HG03342 (cell line): ENCODE measurements at regions not wholly inside any gene's neighbourhood (a gene's known extent, or its start where the extent isn't known, plus 50 kb on each side); places are given as distances from the start of the nearest gene placed in this dataset.
"Not testable (repeated sequence)": the region's sequence is repeated elsewhere in the genome, so short reads cannot be mapped to it uniquely, and the experiment has no call there.

Experiments
- ATAC-seq: cut with Tn5 transposase; IDR thresholded peaks from one replicate; pipeline ENCODE4 v1.9.1; 2021; ENCODE audit warnings: mild to moderate bottlenecking, moderate library complexity; ENCODE audit not compliant: unreplicated experiment

DNA sequence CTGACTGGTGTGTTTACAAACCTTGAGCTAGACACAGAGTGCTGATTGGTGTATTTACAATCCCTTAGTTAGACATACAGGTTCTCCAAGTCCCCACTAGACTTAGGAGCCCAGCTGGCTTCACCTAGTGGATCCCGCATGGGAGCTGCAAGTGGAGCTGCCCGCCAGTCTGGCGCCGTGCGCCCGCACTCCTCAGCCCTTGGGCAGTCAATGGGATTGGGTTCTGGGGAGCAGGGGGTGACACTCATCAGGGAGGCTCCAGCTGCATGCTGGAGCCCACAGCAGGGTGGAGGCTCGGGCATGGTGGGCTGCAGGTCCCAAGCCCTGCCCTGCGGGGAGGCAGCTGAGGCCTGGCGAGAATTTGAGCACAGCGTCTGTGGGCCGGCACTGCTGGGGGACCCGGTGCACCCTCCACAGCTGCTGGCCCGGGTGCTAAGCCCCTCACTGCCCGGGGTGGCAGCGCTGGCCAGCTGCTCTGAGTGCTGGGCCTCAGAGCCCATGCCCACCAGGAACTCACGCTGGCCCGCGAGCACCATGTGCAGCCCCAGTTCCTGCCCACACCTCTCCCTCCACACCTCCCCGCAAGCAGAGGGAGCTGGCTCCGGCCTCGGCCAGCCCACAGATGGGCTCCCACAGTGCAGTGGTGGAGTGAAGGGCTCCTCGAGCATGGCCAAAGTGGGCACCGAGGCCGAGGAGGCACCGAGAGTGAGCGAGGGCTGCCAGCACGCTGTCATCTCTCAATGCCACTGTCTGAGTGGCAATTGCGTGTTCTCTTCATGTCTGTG is 290.6 kb upstream of the RGPD4 start:
- not testable (repeated sequence) for ATAC-seq

DNA sequence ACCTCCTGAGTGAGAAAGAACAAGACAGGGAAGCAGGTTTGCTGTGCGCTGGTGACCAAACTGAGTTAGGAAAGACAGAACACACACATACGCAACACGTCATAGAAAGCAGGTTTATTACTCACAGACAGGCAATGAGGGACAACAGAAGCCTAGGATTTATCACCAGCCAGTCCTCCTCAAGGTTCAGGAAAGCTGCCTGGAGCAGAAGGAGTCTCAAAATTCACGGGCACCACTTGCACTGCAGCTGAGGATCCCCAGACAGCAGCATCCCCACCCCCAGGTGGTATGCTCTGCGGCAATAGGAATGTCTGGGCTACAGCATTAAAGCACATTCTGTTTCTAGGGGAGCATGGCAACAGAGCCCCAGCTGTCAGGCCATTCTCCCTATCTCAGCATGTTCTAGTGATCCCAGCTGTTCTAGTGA is 284.4 kb upstream of the RGPD4 start:
- no peak for ATAC-seq

DNA sequence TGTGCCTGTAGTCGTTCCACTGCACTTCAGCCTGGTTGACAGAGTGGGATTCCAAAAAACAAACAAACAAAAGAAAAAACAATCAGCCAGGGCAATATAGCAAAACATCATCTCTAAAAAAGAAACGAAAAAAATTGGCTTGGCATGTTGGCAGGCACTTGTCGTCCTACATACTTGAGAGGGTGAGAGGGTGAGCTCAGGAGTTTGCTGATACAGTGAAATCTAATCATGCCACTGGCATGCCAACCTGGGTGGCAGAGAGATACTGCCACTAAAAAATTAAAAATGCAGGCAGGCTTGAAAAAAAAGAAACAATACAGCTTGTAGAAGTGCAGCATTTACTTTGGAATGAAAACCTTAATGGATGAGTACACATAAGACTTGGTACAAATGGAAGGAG is 282.9 kb upstream of the RGPD4 start:
- ATAC-seq: no peak

DNA sequence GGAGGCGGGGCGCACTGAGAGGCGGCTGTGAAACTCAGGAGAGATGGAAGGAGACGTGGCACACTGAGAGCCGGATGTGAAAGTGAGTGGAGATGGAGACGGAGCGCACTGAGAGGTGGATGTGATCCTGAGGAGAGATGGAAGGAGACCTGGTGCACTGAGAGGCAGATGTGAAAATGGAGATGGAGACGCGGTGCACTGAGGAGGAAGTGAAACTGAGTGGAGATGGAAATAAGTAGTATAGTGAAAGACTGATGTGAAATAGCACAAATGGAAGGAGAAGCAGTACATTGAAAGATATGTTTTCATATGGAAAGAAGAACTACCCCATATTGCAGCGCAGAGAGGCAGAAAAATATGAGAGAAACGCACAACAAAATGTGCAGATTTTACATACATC is 281.6 kb upstream of the RGPD4 start:
- no peak for ATAC-seq

DNA sequence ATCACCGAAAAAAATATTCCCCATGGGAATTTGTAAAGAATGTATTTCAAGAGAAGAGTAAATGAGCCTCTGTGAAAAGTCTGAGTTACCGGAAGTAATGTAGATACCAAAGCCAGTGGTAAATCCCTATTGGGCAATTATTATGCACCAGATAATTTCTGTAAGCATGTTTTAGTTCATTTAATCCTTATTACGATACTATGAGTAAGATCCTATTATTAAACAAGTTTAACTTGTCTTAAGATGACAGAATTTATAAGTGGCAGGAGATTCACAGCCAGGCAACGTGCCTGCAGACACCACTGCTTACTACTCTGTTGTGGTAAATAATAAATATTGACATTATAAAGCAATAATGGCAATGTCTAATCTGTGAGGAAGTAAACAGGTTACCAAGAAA is 280.8 kb upstream of the RGPD4 start:
- ATAC-seq: no peak

DNA sequence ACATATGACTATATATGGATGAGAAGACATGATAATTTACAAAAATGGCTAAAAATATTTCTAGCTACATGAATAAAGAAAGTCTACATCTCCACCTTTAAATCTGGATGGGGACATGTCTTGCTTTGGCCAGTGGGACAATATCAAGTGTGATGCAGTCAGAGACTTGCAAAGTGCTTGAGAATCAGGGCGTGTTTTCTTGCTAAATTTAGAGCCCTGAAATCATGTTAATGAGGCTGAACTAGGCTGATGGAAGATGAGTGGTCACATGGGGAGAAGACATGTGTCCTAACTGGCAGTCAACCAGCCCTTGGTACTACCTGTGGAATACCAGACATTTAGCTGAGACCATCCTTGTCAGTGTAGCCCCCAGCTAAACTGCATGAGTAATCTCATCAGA is 278.5 kb upstream of the RGPD4 start:
- no peak for ATAC-seq

DNA sequence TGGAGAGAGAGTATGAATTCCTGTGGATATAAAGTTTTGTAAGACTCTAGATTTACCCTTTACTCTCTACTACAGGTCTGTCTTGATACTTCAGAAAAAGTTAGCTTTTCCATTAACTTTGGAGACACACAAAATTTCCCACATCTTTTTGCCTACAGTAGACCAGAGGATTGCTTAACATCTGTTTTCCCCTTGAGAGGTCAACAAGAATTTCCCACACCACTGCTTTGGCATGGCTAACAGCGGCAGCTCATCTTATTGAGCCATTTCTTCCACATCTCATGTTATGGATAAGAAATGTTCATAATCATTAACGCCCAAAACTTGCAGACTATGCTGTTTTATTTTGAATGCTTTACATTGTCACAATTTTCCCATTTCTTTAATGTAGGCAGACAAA is 273.6 kb upstream of the RGPD4 start:
- ATAC-seq: no peak

DNA sequence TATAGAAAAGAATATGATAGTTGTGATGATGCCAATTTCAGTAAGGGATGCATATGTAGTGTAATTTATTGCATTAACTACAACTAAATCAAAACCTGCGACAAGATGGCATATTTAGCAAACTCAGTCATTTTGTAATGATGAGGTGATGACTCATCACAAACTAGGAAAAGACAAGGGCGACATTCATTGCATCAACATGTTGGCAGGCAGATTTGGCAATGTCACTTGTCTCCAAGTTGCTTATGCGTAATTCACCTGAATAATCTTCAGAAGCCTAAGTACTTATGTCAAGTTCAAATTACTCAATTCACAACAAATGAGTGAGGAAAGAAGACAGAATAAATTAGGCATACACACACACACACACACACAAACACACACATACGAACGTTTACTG is 273.2 kb upstream of the RGPD4 start:
- no peak for ATAC-seq

DNA sequence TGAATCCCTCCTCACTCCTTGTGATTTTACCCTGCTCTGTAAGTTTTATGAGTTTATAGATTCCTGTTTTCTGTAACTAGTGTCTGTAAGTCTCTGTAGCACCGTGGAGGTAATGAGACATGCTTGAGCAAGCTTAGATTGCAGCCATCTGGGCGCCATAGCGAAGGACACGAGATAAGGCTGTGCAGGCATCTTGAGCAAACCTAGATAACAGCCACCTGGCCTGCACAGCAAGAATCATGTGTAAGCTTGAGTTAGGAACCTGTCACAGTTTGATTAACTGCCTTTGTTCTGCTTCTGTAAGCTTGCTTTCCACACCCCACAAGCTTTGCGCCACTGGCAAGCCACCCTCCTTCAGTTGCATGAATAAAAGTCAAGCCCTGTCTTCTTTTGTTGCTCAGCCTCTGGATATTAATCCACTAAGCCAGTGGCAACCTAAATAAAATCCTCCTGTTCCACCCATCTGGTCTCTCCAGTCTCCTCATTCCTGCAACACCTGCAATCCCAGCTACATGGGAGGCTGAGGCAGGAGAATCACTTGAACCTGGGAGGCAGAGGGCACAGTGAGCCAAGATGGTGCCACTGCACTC is 270.6 kb upstream of the RGPD4 start:
- ATAC-seq: no peak

DNA sequence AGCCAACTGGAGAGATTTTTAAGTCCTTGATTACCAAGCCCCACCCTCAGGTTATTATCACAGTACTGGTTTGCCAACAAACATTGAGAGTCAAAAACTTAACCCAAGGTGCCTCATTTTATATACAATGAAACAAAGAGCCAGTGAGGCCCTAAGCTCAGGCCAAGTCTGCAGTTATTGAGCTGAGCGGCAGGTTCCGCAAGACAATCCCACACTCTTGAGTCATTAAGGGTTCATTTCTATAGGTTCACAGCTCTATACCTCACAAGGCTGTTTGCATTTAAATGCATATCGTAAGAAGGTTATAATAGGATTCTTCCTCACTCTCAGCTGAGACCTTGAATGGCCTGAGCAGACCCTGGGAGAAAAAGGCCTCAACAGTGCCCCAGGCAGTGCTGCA is 268.4 kb upstream of the RGPD4 start:
- no peak for ATAC-seq

DNA sequence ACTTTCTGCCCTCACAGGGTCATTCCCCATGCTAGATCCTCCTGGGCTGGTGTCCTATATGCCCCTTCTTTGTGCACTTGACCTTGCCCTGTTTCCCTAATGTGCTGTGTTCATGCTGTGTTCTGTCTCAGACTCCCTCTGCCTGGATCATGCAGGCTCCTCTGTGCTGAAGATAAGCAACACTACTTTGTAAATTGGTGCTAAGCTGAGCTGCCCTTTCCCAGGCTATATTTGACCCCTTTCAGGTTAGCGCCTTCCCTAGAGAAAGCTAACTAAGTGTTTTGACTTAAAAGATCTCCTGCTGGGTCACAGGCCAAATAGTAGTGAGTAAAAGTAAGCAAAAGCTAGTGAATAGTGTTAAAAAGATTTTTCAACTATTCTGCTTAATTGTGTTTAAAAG is 257.2 kb upstream of the RGPD4 start:
- no peak for ATAC-seq

DNA sequence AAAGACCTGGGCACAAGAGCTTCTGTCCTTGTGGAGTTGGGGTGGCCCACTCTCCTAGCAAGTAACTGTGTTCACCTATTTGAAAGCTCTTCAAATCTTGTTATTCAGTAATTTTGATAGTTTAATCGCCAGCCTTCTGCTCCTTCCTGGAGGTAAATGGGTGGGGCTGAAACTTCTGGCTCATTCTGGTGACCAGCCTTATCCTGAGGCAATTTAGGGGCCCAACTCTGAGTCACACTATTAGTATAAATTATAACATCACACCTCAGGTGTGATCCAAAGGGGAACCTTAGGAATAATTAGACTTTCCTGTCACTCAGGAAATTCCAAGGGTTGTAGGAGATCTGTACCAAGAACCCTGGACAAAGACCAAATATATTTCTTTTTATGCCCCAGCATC is 255.8 kb upstream of the RGPD4 start:
- no peak for ATAC-seq

DNA sequence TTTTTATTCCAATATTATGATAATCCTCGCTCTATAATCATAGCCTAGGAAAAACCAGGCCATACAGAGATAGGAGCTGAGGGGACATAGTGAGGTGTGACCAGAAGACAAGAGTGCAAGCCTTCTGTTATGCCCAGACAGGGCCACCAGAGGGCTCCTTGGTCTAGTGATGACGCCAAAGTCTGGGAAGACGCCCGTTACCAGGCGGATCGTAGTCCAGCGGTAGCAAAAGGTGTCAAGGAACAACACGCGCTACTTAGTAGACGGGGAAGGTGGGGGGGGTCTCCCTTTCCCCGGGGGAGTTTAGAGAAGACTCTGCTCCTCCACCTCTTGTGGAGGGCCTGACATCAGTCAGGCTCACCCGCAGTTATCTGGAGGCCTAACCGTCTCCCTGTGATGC is 253.8 kb upstream of the RGPD4 start:
- ATAC-seq: not testable (repeated sequence)

DNA sequence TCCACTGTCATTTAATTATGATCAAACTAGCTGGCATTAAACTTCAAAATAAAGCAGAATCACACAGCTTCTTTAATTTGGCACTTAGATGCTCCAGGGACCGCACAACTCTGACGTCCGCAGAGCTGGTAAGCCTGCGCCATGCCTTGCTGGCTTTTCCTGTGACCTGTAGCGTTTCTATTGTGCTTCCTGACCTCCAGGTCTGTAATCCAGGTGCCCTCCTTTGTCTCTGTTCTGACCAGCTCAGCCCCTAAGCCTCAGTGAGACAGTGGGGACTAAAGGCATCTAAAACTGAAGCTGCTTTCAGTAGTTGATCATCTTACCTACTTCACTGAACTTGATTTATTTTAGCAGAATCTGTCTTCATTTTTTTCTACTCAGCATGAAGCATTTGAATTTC is 249.7 kb upstream of the RGPD4 start:
- ATAC-seq: no peak

DNA sequence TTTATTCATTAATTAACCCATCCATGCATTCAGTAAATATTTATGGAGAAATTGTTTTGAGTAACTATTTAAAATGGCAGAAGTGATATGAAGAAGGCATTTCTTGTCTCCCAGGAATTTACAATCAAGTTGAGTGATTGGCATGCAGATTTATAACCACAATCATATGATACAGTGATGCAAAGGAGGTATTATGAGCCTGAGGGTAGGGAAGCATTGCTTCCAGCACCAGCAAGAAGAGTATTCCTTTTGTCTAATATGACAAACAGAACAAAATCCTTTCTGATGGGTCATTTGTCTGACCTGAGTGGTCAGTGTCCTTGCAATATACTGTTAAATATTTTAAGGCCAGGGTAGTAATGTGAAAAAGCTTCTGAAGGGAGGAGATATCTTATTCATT is 244.2 kb upstream of the RGPD4 start:
- ATAC-seq: no peak

DNA sequence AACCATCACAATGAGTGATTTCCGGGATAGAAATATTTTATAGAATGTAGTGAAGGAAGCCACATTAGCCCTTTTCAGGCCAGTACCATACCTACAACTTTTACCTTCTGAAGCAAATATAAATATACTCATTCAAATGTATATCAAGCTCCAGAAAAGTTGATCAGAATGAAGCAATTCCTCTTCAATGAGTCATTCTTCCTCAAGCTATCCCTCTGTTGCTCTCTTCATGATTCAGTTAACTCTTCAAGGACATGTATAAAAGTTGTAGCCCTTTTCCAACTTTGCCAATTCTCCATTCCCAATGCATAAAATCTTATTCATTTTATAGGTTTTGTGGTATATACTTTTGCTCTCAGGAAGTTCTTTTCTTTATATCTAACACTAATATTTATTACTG is 242.1 kb upstream of the RGPD4 start:
- no peak for ATAC-seq

DNA sequence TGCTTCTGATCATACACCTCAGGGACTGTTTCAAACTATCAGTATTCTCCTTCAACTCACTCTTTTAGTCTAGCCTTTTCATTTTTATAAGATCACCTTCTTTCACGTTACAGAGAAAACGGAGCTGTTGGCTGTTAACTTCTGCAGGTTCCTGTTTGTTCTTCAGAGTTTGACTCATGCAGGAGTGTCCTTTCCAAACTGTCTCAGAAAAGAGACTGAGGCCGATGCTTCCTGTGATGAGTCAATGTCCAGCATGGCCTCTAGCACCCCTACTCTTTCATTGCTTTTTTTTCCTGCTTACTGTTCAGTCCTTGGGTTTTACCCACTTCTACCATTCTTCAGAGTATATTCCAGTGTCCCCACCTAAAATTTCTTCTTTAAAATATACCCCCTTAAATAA is 240.8 kb upstream of the RGPD4 start:
- no peak for ATAC-seq

DNA sequence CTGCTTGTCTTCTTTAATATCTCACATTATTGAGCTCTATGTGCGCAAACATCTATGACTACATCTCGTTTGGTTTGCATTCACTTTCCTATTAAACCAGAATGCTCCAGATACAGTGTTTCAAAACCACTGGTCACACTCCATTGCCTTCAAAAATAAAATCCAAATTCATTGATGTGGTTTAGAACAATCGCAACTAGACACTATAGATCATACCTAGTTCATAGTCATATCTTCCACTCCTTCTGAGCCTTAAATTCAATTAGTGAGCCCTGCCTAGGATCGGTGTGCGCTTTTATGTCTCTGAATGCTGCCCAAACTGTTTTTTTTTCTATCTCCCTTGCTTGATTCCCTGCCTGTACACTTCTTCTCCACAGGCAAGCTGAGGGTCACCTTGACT is 238.5 kb upstream of the RGPD4 start:
- ATAC-seq: no peak

DNA sequence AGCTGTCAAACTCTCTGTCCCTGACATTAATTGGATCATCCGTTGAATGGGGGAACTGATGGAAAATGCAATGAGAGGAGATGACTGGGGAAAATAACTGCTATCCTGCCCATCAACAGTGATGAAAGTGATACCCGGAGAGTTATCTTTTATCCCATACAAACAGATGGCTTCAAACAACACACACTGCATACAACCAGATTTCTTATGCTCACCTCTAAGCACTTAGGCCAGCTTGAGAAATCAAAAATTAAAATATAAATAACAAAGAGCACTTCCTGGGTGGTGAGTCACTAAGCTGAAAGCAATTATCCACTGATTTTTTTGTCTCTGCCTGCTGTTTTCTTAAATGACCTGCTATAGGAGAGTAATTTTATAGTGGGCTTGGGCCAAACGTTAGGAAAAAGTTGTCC is 237.6 kb upstream of the RGPD4 start:
- ATAC-seq: no peak

DNA sequence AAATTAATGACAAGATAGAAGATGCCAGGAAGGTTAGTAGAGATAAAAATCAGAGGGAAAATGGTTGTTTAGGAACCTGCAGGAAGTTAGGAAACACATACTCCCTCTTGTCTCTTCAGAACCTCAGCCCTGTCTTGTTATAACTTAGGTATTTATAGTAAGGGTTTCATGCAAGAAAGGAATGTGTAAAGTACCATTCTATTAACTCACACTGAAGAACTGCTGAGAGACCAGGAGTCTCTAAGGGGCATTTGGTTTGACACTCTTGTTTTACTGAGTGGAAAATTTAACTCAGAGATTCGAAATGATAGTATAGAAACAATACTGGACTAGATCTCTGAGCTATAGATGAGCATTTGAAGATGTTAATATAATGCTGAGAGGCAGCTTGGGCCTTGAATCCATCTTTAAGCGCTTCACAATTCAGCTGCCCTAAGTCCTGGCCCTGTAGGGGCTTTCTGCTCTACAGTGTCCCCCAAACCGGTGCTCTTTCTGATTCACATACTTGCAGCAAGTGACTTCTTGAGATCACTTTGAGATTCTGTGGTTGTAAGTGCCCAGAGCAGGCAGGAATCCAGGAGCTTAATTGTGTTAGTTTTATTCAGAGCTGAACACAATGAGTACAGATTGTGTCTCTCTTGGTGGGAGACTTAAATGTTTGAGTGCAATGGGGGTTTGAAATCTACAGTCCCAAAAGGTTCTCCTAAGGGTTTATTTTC is 235.0 kb upstream of the RGPD4 start:
- ATAC-seq: no peak

DNA sequence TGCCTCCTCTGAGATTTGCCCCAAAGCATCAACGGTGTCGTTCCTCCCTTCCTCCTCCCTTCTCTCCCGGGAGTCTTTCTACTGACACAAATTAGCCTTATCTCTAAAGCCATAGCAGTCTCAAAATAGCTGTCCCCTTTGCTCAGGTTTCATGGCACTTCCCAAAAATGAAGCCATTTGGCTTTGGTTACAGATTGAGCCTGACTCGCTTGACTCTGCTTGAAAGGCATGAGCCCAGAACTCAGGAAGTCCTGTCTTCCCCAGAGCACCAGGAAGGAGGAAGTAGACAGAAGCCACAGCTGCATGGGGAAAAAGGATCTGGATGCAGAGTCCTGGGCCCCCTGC is 234.4 kb upstream of the RGPD4 start:
- ATAC-seq: no peak

DNA sequence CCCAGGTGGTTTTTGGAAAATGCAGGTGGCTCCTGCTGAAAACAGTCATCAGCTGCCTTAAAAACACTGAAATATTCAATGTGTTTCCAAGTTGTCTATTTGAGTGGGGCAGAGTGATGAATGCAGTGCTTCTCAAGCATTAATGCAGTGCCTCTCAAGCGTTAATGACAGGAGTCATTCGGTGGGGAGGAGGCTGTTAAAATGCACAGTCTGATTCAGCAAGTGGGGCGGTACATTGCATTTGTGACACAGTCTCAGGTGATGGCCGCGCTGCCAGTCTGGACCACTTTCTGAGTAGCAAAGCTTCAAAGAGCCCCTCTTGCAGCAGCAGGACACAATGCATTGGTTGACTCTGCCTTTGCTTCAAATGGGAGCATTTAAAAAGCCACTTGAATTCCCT is 231.4 kb upstream of the RGPD4 start:
- ATAC-seq: no peak
